ENCODE measurements at regions not wholly inside any gene's neighbourhood (a gene's known extent, or its start where the extent isn't known, plus 50 kb on each side); places are given as distances from the start of the nearest gene placed in this dataset.

DNA sequence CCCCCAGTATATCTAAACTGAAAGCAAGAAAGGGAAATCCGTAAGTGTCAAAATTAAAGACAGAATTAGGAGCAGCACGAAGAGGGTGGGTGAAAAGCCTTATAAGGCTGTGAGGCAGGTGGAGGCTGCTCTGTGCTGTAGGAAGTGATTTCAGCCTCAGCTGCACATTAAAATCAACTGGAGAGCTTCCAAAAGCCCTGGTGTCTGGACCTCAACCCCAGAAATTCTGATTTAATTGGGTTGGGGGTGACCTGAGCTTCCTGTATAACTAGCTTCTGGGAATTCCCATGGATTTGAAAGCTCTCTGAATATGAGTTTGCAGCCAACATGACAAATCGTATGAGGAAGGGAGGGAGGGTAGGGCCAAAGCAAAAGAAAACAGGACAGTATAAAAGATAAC is 242.4 kb upstream of the TMTC4 start:
- H3K4me1 ChIP-seq (ENCODE audit: control insufficient read depth, insufficient read depth, low read length): peaks cover 2% of the 10 kb centered on the region; the same call in 1 of the 2 replicates
- intact Hi-C loops (cut with micrococcal nuclease) (no loop called here), dilution Hi-C loops (cut with HindIII; ENCODE audit: low sequenced_read_pairs, unreplicated experiment) (no loop called here), in situ Hi-C loops (cut with MboI; ENCODE audit: low sequenced_read_pairs) (no loop called here)
- H3K18ac ChIP-seq (ENCODE audit: low read depth, low read length): no peak overlapping the region
- no CpG with 5 or more reads among the region's 3 CpGs for WGBS, 2 experiments (ENCODE audit: extremely low coverage in 2 of 2, insufficient read length in 1 of 2)
- ChIA-PET CTCF (no interaction called here), POLR2A (ENCODE audit: unreplicated experiment) (no interaction called here)
- H2AK9ac ChIP-seq (replicated peaks; ENCODE audit: low read depth, low read length, poor library complexity): no peak overlapping the region
- H3K9ac ChIP-seq (ENCODE audit: low read depth, low read length): no peak overlapping the region
- no peak overlapping the region for H4K5ac ChIP-seq (ENCODE audit: low read depth, low read length)
- H3K23ac ChIP-seq (ENCODE audit: low read depth, low read length): no peak overlapping the region
- no peaks in the 10 kb centered on the region for H3K36me3 ChIP-seq (ENCODE audit: control insufficient read depth, insufficient read depth, low read length)
- no peaks in the 10 kb centered on the region for H3K9me3 ChIP-seq (ENCODE audit: control insufficient read depth, insufficient read depth, low read length)
- no peak overlapping the region for H4K8ac ChIP-seq (ENCODE audit: low read depth in 2 of 2, low read length in 2 of 2)
- no peak overlapping the region for H3K27ac ChIP-seq (ENCODE audit: insufficient read depth, low read length)
- no peak overlapping the region for H3K56ac ChIP-seq (ENCODE audit: extremely low read depth, insufficient read depth, low read length)
- no peak overlapping the region for H2BK5ac ChIP-seq (ENCODE audit: low read depth, low read length, poor library complexity, severe bottlenecking)
- H4K20me1 ChIP-seq (ENCODE audit: insufficient read depth, low read length): no peaks in the 10 kb centered on the region
- no peak overlapping the region for H3K4ac ChIP-seq (ENCODE audit: low read depth, low read length)
- DNase-seq: no peak
- no peak overlapping the region for H2BK20ac ChIP-seq (ENCODE audit: low read depth, low read length)
- no peak overlapping the region for H4K91ac ChIP-seq (ENCODE audit: insufficient read depth, low read depth, low read length)
- H3K79me1 ChIP-seq (ENCODE audit: low read depth in 1 of 2, low read length in 2 of 2): no peaks in the 10 kb centered on the region
- H3K9me1 ChIP-seq (ENCODE audit: insufficient read depth, low read length): no peaks in the 10 kb centered on the region
- no peak overlapping the region for H3K4me3 ChIP-seq (ENCODE audit: insufficient read depth, low read depth, low read length)
- no peak overlapping the region for H2BK120ac ChIP-seq (ENCODE audit: low read depth, low read length)
- no peaks in the 10 kb centered on the region; the same call in none of the 2 replicates for H3K27me3 ChIP-seq (ENCODE audit: control insufficient read depth, insufficient read depth, low read length)
- no peak for ATAC-seq (ENCODE audit: low read depth)
- no peak overlapping the region for H2AK5ac ChIP-seq (ENCODE audit: low read depth, low read length)
- no peak overlapping the region for H3K4me2 ChIP-seq (ENCODE audit: low read depth, low read length)
- H2AFZ ChIP-seq (replicated peaks; ENCODE audit: low read length, poor library complexity): no peak overlapping the region
- no peak overlapping the region for H2BK15ac ChIP-seq (ENCODE audit: low read depth, low read length)
- no peak overlapping the region for H3K14ac ChIP-seq (replicated peaks; ENCODE audit: low read depth, low read length)
- BruUV-seq (replicated peaks): no TSS peak
- TF ChIP-seq CEBPB (IDR thresholded peaks at IDR 0.05; ENCODE audit: low read depth, low read length): no peak
- no peak for TF ChIP-seq MAZ (IDR thresholded peaks at IDR 0.05; ENCODE audit: borderline replicate concordance, low read depth, low read length)
- no peak for TF ChIP-seq FOS (IDR thresholded peaks at IDR 0.05; ENCODE audit: low read depth, low read length)
- TF ChIP-seq BHLHE40 (IDR thresholded peaks at IDR 0.05; ENCODE audit: low read depth, low read length): no peak
- TF ChIP-seq RCOR1 (IDR thresholded peaks at IDR 0.05; ENCODE audit: insufficient replicate concordance, low read length): no peak
- no peak for TF ChIP-seq RAD21 (IDR thresholded peaks at IDR 0.05; ENCODE audit: low read length)
- TF ChIP-seq, protein P1, sequence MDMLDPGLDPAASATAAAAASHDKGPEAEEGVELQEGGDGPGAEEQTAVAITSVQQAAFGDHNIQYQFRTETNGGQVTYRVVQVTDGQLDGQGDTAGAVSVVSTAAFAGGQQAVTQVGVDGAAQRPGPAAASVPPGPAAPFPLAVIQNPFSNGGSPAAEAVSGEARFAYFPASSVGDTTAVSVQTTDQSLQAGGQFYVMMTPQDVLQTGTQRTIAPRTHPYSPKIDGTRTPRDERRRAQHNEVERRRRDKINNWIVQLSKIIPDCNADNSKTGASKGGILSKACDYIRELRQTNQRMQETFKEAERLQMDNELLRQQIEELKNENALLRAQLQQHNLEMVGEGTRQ (IDR thresholded peaks at IDR 0.05; ENCODE audit: low read depth, low read length): no peak
- no peak for TF ChIP-seq MXI1 (IDR thresholded peaks at IDR 0.05; ENCODE audit: borderline replicate concordance, low read depth, low read length)
- TF ChIP-seq POLR2A (IDR thresholded peaks at IDR 0.05; ENCODE audit: low read depth, low read length): no peak
- no peak for TF ChIP-seq NFE2L2 (IDR thresholded peaks at IDR 0.05; ENCODE audit: low read depth, low read length)
- TF ChIP-seq, protein P2, sequence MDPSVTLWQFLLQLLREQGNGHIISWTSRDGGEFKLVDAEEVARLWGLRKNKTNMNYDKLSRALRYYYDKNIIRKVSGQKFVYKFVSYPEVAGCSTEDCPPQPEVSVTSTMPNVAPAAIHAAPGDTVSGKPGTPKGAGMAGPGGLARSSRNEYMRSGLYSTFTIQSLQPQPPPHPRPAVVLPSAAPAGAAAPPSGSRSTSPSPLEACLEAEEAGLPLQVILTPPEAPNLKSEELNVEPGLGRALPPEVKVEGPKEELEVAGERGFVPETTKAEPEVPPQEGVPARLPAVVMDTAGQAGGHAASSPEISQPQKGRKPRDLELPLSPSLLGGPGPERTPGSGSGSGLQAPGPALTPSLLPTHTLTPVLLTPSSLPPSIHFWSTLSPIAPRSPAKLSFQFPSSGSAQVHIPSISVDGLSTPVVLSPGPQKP (IDR thresholded peaks at IDR 0.05; ENCODE audit: borderline replicate concordance, low read depth, low read length): no peak
- TF ChIP-seq SMC3 (IDR thresholded peaks at IDR 0.05; ENCODE audit: low read depth, low read length): no peak
- TF ChIP-seq MAFK (IDR thresholded peaks at IDR 0.05; ENCODE audit: low read depth, low read length): no peak
- TF ChIP-seq CTCF (conservative IDR thresholded peaks at IDR 0.05; ENCODE audit: low read depth, low read length): no peak
- TF ChIP-seq RFX5 (IDR thresholded peaks at IDR 0.05; ENCODE audit: low read depth, low read length): no peak
